GM23338 (cell line): ENCODE measurements at regions not wholly inside any gene's neighbourhood (a gene's known extent, or its start where the extent isn't known, plus 50 kb on each side); places are given as distances from the start of the nearest gene placed in this dataset.

Experiments
- ATAC-seq: fragments of 200-7000 bp; cut with Tn5 transposase; 3 replicates; pipeline ENCODE4 v1.9.1; 2020
- DNase-seq: peaks from one replicate; pipeline ENCODE4 v3.0.0-alpha.2; 2015; ENCODE audit warnings: low spot score
- H2AFZ ChIP-seq: fragments of 200-600 bp; sonication (generic); 2 replicates; pipeline ENCODE4 v1.8.0; 2016; ENCODE audit warnings: antibody characterized with exemption, mild to moderate bottlenecking, moderate library complexity
- H3F3A ChIP-seq: fragments of 200-600 bp; sonication (generic); replicated peaks from 2 replicates; pipeline ENCODE4 v1.8.0; 2017; ENCODE audit warnings: antibody characterized with exemption, mixed run types, low read depth
- H3K27ac ChIP-seq: fragments of 200-600 bp; sonication (generic); 2 replicates; pipeline ENCODE4 v1.6.1; 2016; ENCODE audit warnings: low read depth
- H3K27me3 ChIP-seq: fragments of 200-600 bp; sonication (generic); 2 replicates; pipeline ENCODE4 v1.8.0; 2016; ENCODE audit warnings: mild to moderate bottlenecking, mixed run types, moderate library complexity; ENCODE audit not compliant: insufficient read depth
- H3K36me3 ChIP-seq: fragments of 200-600 bp; sonication (generic); 2 replicates; pipeline ENCODE4 v1.8.0; 2016; ENCODE audit warnings: mild to moderate bottlenecking; ENCODE audit not compliant: insufficient read depth
- H3K4me1 ChIP-seq: fragments of 200-600 bp; sonication (generic); 2 replicates; pipeline ENCODE4 v1.8.0; 2016; ENCODE audit warnings: mild to moderate bottlenecking, moderate library complexity; ENCODE audit not compliant: insufficient read depth
- H3K4me2 ChIP-seq: fragments of 200-600 bp; sonication (generic); 2 replicates; pipeline ENCODE4 v1.7.1; 2017; ENCODE audit warnings: mixed run types
- H3K4me3 ChIP-seq: fragments of 200-600 bp; sonication (generic); 2 replicates; pipeline ENCODE4 v1.6.1; 2016; ENCODE audit warnings: mixed run types
- H3K79me2 ChIP-seq: fragments of 200-600 bp; sonication (generic); replicated peaks from 2 replicates; pipeline ENCODE4 v1.8.0; 2017; ENCODE audit warnings: mild to moderate bottlenecking; ENCODE audit not compliant: insufficient read depth
- H3K9me2 ChIP-seq: fragments of 200-600 bp; sonication (generic); 2 replicates; pipeline ENCODE4 v1.8.0; 2017; ENCODE audit not compliant: insufficient read depth
- H4K20me1 ChIP-seq: fragments of 200-600 bp; sonication (generic); replicated peaks from 2 replicates; pipeline ENCODE4 v1.8.0; 2017; ENCODE audit warnings: mild to moderate bottlenecking; ENCODE audit not compliant: insufficient read depth
- H3K27ac Mint-ChIP-seq: 2 replicates; pipeline ENCODE4 v1.8.0; 2020; ENCODE audit warnings: inconsistent platforms, mild to moderate bottlenecking, moderate library complexity, mixed read lengths
- H3K27me3 Mint-ChIP-seq: 3 replicates; pipeline ENCODE4 v1.8.0; 2022; ENCODE audit warnings: low read depth, mild to moderate bottlenecking, moderate library complexity, mixed read lengths, inconsistent platforms; ENCODE audit not compliant: insufficient read depth, poor library complexity
- H3K36me3 Mint-ChIP-seq: 3 replicates; pipeline ENCODE4 v1.8.0; 2021; ENCODE audit warnings: low read depth, mild to moderate bottlenecking, inconsistent platforms, moderate library complexity, mixed read lengths
- H3K4me1 Mint-ChIP-seq: 3 replicates; pipeline ENCODE4 v1.8.0; 2020; ENCODE audit warnings: mild to moderate bottlenecking, inconsistent platforms, mixed read lengths
- H3K4me3 Mint-ChIP-seq: 3 replicates; pipeline ENCODE4 v1.8.0; 2021; ENCODE audit warnings: moderate library complexity, mild to moderate bottlenecking, inconsistent platforms, mixed read lengths
- H3K9me3 Mint-ChIP-seq: 3 replicates; pipeline ENCODE4 v1.8.0; 2020; ENCODE audit warnings: moderate library complexity, mild to moderate bottlenecking, inconsistent platforms, mixed read lengths
- CREB1 ChIP-seq: fragments of 250-450 bp; sonication (Bioruptor Pico); IDR thresholded peaks from 2 replicates; pipeline ENCODE4 v1.5.0; 2020; ENCODE audit warnings: low read depth, mild to moderate bottlenecking, moderate library complexity
- EZH2 ChIP-seq: fragments of 200-600 bp; sonication (generic); IDR thresholded peaks from one replicate; pipeline ENCODE4 v1.8.0; 2017; ENCODE audit warnings: antibody characterized with exemption, mild to moderate bottlenecking, low read depth; ENCODE audit not compliant: unreplicated experiment
- EZH2phosphoT487 ChIP-seq: fragments of 200-600 bp; sonication (generic); IDR thresholded peaks from one replicate; pipeline ENCODE4 v1.8.1; 2018; ENCODE audit warnings: antibody characterized with exemption; ENCODE audit not compliant: unreplicated experiment
- JUNB ChIP-seq: IDR thresholded peaks from one replicate; pipeline ENCODE4 v1.6.1; 2016; ENCODE audit warnings: antibody characterized with exemption; ENCODE audit not compliant: unreplicated experiment
- NANOG ChIP-seq: IDR thresholded peaks from 2 replicates; pipeline ENCODE4 v1.6.1; 2016; ENCODE audit warnings: antibody characterized with exemption, borderline replicate concordance
- POLR2AphosphoS5 ChIP-seq: IDR thresholded peaks from 2 replicates; pipeline ENCODE4 v1.6.1; 2016; ENCODE audit warnings: antibody characterized with exemption, low read depth
- STAT1 ChIP-seq: IDR thresholded peaks from one replicate; pipeline ENCODE4 v1.6.1; 2016; ENCODE audit warnings: antibody characterized with exemption; ENCODE audit not compliant: unreplicated experiment
- ZNF114 ChIP-seq: fragments of 250-450 bp; sonication (Bioruptor Pico); IDR thresholded peaks from 2 replicates; pipeline ENCODE4 v1.5.0; 2020; ENCODE audit warnings: mild to moderate bottlenecking, moderate library complexity
- ZNF331 ChIP-seq: fragments of 250-450 bp; sonication (Bioruptor Pico); IDR thresholded peaks from 2 replicates; pipeline ENCODE4 v1.5.0; 2020; ENCODE audit warnings: low read depth, mild to moderate bottlenecking, moderate library complexity
- ZNF462 ChIP-seq: fragments of 250-450 bp; sonication (Bioruptor Pico); IDR thresholded peaks from 2 replicates; pipeline ENCODE4 v1.5.0; 2020; ENCODE audit warnings: mild to moderate bottlenecking, moderate library complexity
- TF ChIP-seq, protein P1 (sequence below): IDR thresholded peaks from 2 replicates; pipeline ENCODE4 v1.6.1; 2016; ENCODE audit warnings: antibody characterized with exemption
- TF ChIP-seq, protein P2 (sequence below), 2 experiments: fragments of 200-600 bp in 1 of 2; sonication (generic) in 1 of 2; conservative IDR thresholded peaks; 2 replicates each; pipeline versions ENCODE4 v1.5.1 to v1.6.1; 2016 to 2017; ENCODE audit warnings: antibody characterized with exemption in 2 of 2, low read depth in 2 of 2, mild to moderate bottlenecking in 2 of 2, moderate library complexity in 1 of 2
- TF ChIP-seq, protein P3 (sequence below): IDR thresholded peaks from one replicate; pipeline ENCODE4 v1.6.1; 2018; ENCODE audit warnings: antibody characterized with exemption; ENCODE audit not compliant: unreplicated experiment

GRCh38 chr3:194257916-194258668 is 93.0 kb downstream of the CPN2 start:
- no peaks in the 10 kb centered on the region for H3F3A ChIP-seq
- H3K79me2 ChIP-seq, result no peaks in the 10 kb centered on the region

More at GRCh38 chr3:194257916-194258668, 93.0 kb downstream of the CPN2 start:
- peaks cover 4% of the 10 kb centered on the region for H3K27me3 Mint-ChIP-seq
- H3K4me1 ChIP-seq, result peaks cover 6% of the 10 kb centered on the region; the same call in 1 of the 2 replicates
- TF ChIP-seq EZH2phosphoT487, result no peak
- TF ChIP-seq, protein P1, sequence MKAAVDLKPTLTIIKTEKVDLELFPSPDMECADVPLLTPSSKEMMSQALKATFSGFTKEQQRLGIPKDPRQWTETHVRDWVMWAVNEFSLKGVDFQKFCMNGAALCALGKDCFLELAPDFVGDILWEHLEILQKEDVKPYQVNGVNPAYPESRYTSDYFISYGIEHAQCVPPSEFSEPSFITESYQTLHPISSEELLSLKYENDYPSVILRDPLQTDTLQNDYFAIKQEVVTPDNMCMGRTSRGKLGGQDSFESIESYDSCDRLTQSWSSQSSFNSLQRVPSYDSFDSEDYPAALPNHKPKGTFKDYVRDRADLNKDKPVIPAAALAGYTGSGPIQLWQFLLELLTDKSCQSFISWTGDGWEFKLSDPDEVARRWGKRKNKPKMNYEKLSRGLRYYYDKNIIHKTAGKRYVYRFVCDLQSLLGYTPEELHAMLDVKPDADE, result no peak
- TF ChIP-seq ZNF331 (CRISPR knock-in tag), result no peak
- TF ChIP-seq, protein P2, sequence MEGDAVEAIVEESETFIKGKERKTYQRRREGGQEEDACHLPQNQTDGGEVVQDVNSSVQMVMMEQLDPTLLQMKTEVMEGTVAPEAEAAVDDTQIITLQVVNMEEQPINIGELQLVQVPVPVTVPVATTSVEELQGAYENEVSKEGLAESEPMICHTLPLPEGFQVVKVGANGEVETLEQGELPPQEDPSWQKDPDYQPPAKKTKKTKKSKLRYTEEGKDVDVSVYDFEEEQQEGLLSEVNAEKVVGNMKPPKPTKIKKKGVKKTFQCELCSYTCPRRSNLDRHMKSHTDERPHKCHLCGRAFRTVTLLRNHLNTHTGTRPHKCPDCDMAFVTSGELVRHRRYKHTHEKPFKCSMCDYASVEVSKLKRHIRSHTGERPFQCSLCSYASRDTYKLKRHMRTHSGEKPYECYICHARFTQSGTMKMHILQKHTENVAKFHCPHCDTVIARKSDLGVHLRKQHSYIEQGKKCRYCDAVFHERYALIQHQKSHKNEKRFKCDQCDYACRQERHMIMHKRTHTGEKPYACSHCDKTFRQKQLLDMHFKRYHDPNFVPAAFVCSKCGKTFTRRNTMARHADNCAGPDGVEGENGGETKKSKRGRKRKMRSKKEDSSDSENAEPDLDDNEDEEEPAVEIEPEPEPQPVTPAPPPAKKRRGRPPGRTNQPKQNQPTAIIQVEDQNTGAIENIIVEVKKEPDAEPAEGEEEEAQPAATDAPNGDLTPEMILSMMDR (conservative IDR thresholded peaks at IDR 0.05; ENCODE audit: low read depth in 2 of 2), result no peak
- TF ChIP-seq ZNF114, result no peak
- TF ChIP-seq NANOG, result no peak
- TF ChIP-seq CREB1 (CRISPR knock-in tag), result no peak
- TF ChIP-seq, protein P3, sequence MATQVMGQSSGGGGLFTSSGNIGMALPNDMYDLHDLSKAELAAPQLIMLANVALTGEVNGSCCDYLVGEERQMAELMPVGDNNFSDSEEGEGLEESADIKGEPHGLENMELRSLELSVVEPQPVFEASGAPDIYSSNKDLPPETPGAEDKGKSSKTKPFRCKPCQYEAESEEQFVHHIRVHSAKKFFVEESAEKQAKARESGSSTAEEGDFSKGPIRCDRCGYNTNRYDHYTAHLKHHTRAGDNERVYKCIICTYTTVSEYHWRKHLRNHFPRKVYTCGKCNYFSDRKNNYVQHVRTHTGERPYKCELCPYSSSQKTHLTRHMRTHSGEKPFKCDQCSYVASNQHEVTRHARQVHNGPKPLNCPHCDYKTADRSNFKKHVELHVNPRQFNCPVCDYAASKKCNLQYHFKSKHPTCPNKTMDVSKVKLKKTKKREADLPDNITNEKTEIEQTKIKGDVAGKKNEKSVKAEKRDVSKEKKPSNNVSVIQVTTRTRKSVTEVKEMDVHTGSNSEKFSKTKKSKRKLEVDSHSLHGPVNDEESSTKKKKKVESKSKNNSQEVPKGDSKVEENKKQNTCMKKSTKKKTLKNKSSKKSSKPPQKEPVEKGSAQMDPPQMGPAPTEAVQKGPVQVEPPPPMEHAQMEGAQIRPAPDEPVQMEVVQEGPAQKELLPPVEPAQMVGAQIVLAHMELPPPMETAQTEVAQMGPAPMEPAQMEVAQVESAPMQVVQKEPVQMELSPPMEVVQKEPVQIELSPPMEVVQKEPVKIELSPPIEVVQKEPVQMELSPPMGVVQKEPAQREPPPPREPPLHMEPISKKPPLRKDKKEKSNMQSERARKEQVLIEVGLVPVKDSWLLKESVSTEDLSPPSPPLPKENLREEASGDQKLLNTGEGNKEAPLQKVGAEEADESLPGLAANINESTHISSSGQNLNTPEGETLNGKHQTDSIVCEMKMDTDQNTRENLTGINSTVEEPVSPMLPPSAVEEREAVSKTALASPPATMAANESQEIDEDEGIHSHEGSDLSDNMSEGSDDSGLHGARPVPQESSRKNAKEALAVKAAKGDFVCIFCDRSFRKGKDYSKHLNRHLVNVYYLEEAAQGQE, result no peak
- no peak for TF ChIP-seq EZH2
- no peak for TF ChIP-seq ZNF462 (CRISPR knock-in tag)
- TF ChIP-seq POLR2AphosphoS5, result no peak
- TF ChIP-seq JUNB, result no peak
- TF ChIP-seq STAT1, result no peak
- H3K4me1 Mint-ChIP-seq, result peaks cover 10% of the 10 kb centered on the region
- H3K36me3 Mint-ChIP-seq, result 0 out of 3 replicates have a peak, but pooled peaks cover 3% of the 10 kb centered on the region
- peaks cover 10% of the 10 kb centered on the region; the same call in 2 of the 3 replicates for H3K9me3 Mint-ChIP-seq
- H3K9me2 ChIP-seq, result no peaks in the 10 kb centered on the region
- H3K4me3 Mint-ChIP-seq, result no peak overlapping the region
- H3K4me3 ChIP-seq, result no peak overlapping the region
- no peak overlapping the region for H3K27ac Mint-ChIP-seq
- H3K4me2 ChIP-seq, result no peak overlapping the region
- no peak for DNase-seq
- ATAC-seq, result no peak
- H3K27me3 ChIP-seq, result no peaks in the 10 kb centered on the region
- H3K27ac ChIP-seq, result no peak overlapping the region
- H3K36me3 ChIP-seq, result no peaks in the 10 kb centered on the region; the same call in 1 of the 2 replicates
- H2AFZ ChIP-seq, result no peak overlapping the region
- H4K20me1 ChIP-seq, result no peaks in the 10 kb centered on the region
